ENCODE measurements at regions not wholly inside any gene's neighbourhood (a gene's known extent, or its start where the extent isn't known, plus 50 kb on each side); places are given as distances from the start of the nearest gene placed in this dataset.

DNA sequence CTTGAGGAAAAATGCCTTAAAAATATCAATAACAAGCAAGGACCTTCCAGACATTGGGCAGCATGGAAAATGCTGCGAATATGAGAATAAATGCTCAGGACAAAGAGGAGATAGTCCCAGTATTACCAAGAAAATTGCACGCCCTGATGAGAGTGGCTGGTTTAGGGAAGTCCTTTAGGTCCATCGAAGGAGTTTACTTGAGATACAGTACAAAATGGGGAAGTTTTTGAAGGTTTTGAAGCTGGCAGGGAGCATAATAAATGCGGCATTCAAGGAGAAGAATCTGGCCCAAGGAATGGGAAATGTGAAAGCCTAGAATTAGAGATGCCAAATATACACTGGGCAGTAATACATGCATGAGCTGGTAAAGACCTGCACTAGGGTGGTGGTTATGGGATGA, 90.2 kb upstream of the SPATS2L start:
- 95% methylated on average over 4 of the region's 4 CpGs for WGBS
- Histone ChIP-seq H3K4me3 (ENCODE audit: low read length) (no peak overlapping the region), H3K9ac (ENCODE audit: low read depth, low read length) (no peak overlapping the region), H3K36me3 (ENCODE audit: insufficient read depth, low read length) (no peaks in the 10 kb centered on the region), H3K27ac (ENCODE audit: low read depth, low read length) (no peak overlapping the region), H3K9me3 (ENCODE audit: insufficient read depth, low read depth, low read length) (no peaks in the 10 kb centered on the region), H3K4me1 (ENCODE audit: insufficient read depth, low read length) (peaks cover 40% of the 10 kb centered on the region), H3K27me3 (ENCODE audit: insufficient read depth, low read length) (no peaks in the 10 kb centered on the region)

DNA sequence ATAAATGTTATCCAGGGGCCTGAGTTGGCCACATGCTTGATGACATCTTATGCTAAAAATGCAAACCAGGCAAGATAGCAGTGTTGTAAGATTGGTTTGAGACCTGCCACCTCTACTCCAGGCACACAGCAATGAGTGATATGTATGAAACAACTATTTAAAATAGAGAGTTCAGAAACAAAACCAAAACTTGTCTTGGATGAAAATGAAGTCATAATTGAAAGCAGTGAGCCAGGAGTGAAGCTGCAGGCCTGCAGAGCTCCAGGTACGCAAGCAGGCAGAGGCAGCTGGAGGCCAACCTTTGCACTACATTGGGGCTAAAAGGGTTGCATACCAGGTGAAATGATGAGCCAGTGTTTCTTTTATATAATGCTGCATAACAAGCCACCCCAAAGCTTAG, 89.2 kb upstream of the SPATS2L start:
- H3K4me1 ChIP-seq (ENCODE audit: insufficient read depth, low read length), result peaks cover 35% of the 10 kb centered on the region
- WGBS, result 86% methylated on average over 1 of the region's 1 CpG

DNA sequence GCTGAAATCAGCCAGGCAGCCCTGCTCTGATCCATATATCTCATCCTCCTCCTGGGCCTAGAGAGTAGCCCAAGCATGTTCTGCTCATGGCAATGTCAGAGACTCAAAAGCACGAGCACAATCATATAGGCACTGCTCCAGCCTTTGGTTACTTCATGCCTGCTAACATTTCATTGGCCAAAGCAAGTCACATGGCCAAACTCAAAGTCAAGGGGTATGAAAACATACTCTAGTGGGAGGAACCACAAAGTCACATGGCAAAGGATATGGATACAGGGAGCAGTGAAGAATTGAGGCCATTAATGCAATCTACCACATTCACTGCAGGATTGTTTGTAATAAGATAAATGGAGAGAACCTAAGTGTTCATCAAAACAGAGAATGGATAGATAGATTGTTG, 87.8 kb upstream of the SPATS2L start:
- no peak overlapping the region for H3K27ac ChIP-seq (ENCODE audit: low read depth, low read length)
- WGBS, result 100% methylated on average over 1 of the region's 1 CpG
- H3K9ac ChIP-seq (ENCODE audit: low read depth, low read length), result no peak overlapping the region
- no peaks in the 10 kb centered on the region for H3K36me3 ChIP-seq (ENCODE audit: insufficient read depth, low read length)
- no peak overlapping the region for H3K4me3 ChIP-seq (ENCODE audit: low read length)
- peaks cover 29% of the 10 kb centered on the region for H3K4me1 ChIP-seq (ENCODE audit: insufficient read depth, low read length)
- H3K9me3 ChIP-seq (ENCODE audit: insufficient read depth, low read depth, low read length), result no peaks in the 10 kb centered on the region
- H3K27me3 ChIP-seq (ENCODE audit: insufficient read depth, low read length), result no peaks in the 10 kb centered on the region

More for the DNA sequence above, 89.2 kb upstream of the SPATS2L start:
- Histone ChIP-seq H3K27me3 (ENCODE audit: insufficient read depth, low read length) (no peaks in the 10 kb centered on the region), H3K9me3 (ENCODE audit: insufficient read depth, low read depth, low read length) (no peaks in the 10 kb centered on the region), H3K4me3 (ENCODE audit: low read length) (no peak overlapping the region), H3K9ac (ENCODE audit: low read depth, low read length) (no peak overlapping the region), H3K27ac (ENCODE audit: low read depth, low read length) (no peak overlapping the region), H3K36me3 (ENCODE audit: insufficient read depth, low read length) (no peaks in the 10 kb centered on the region)

DNA sequence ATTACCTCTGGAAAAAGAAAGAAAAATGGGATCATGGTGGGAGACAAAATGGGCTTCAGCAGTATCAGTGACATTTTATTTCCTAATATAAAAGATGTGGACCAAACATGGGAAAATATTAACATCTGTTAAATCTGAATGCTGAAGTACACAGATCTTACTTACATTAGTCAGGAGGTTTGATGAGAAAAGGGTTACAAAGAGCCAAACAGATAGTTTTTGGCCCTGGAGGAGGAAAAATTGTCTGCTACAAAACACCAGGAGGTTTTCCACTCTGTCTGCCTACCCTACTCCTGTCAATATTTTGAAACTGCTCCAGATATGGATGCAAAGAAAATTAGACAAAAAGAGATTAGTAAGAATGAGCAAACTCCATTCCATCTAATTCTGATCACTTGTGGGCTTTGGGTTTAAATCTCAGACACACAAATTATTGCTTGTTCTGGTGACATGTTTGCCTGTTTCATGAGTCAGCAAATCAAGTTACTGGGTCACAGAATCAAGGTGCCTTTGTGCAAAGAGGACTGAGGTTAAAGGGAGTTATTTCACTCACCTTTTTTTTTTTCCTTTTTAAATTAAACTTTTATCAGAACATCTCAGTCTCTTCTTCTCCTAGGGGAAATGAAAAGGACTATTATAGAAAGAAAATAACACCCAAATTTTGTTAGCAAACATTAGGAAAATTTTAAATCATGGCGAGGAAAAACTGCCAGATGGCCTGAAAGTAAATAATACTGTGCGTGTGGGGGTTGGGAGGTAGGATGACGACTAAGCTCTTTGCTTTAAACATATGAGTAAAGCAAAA, 87.0 kb upstream of the SPATS2L start:
- WGBS, result 70% methylated on average over 3 of the region's 3 CpGs
- Histone ChIP-seq H3K27ac (ENCODE audit: low read depth, low read length) (peak overlapping the region; percentile 50), H3K36me3 (ENCODE audit: insufficient read depth, low read length) (no peaks in the 10 kb centered on the region), H3K27me3 (ENCODE audit: insufficient read depth, low read length) (no peaks in the 10 kb centered on the region), H3K4me1 (ENCODE audit: insufficient read depth, low read length) (peaks cover 26% of the 10 kb centered on the region), H3K4me3 (ENCODE audit: low read length) (no peak overlapping the region), H3K9ac (ENCODE audit: low read depth, low read length) (0 out of 2 replicates have a peak overlapping the region, but pooled peaks have one; percentile 18), H3K9me3 (ENCODE audit: insufficient read depth, low read depth, low read length) (no peaks in the 10 kb centered on the region)

DNA sequence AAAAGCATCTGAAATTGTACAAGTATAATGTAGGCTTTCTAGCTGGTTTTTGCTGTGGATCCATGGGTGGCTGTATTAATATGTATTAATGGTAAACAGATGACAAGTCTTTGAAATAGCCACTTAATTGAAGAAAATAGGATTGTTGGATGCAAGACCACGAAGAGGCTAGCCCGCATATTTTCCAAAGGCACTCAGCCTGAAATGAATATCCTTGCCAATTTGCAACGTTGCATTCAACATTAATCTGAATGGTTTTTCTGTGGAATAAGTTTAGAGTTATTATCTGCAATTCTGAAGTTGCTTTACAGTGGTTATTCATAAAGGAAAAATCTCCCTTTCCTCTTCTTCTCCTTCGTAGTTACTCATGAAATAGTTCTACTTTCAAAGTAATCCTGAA, 86.2 kb upstream of the SPATS2L start:
- H3K9me3 ChIP-seq (ENCODE audit: insufficient read depth, low read depth, low read length), result no peaks in the 10 kb centered on the region
- WGBS, result 81% methylated on average over 4 of the region's 4 CpGs
- H3K27me3 ChIP-seq (ENCODE audit: insufficient read depth, low read length), result no peaks in the 10 kb centered on the region
- H3K36me3 ChIP-seq (ENCODE audit: insufficient read depth, low read length), result no peaks in the 10 kb centered on the region
- H3K4me1 ChIP-seq (ENCODE audit: insufficient read depth, low read length), result peaks cover 19% of the 10 kb centered on the region
- H3K4me3 ChIP-seq (ENCODE audit: low read length), result no peak overlapping the region
- H3K27ac ChIP-seq (ENCODE audit: low read depth, low read length), result peak overlapping the region; percentile 2; the same call in 1 of the 2 replicates
- no peak overlapping the region for H3K9ac ChIP-seq (ENCODE audit: low read depth, low read length)

DNA sequence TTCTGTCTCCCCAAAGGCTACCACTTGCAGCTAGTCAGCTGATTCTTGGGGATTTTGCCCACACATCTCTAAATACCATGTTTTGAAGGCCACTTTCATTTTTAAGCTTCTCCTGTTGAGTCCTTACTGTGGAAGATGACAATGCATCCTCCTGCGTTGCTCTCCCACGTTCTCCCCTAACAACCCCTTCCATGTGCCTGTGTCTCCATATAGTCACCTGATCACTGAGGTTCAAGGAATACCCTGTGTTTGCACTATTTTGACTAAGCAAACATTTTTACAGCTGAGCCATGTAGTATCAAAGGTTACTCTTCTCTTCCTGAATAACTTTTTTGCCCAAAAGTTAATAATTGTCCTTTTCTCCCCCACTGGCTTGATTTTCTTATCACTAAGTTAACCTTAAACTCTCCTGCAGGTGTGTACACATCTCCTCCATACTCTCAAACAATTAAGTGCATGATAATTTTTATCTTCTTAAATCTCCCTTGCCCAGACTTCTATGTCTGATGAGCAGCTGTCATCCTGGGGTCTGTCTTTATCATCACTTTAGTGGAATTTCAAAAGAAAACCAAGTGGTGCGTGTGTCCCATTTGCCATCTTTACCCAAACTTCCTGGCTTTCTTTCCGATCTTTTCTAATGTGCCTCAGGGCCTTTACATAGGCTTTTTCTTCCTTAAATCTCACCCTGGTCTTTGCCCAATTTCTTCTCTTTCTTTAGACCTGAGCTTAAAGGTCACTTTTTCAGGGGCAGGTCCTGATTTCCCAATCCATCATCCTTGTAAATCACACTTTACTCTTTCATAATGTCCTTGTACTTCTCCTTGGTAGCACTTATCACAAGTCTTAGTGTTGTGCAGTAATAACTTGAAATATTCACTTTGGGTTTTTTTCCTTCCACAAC, 85.2 kb upstream of the SPATS2L start:
- Histone ChIP-seq H3K27me3 (ENCODE audit: insufficient read depth, low read length) (no peaks in the 10 kb centered on the region), H3K4me1 (ENCODE audit: insufficient read depth, low read length) (peaks cover 19% of the 10 kb centered on the region), H3K9ac (ENCODE audit: low read depth, low read length) (no peak overlapping the region), H3K9me3 (ENCODE audit: insufficient read depth, low read depth, low read length) (no peaks in the 10 kb centered on the region), H3K36me3 (ENCODE audit: insufficient read depth, low read length) (no peaks in the 10 kb centered on the region), H3K4me3 (ENCODE audit: low read length) (no peak overlapping the region), H3K27ac (ENCODE audit: low read depth, low read length) (no peak overlapping the region)
- 83% methylated on average over 4 of the region's 4 CpGs for WGBS

DNA sequence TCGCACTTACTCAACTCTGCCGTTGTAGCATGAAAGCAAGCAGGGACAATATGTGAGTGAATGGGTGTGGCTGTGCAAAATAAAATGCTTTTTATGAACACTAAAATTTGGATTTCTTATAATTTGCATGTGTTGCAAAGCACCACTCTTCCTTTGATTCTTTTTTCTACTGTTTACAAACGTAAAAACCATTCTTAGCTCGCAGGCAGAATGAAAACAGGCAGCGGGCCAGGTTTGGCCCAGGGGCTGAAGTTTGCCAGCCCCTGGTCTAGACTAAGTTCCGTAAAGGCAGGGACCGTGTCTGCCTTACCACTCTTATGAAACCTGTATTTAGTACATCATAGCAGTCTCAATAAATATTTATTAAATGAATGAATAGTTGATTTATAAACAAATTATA, 83.7 kb upstream of the SPATS2L start:
- Histone ChIP-seq H3K27me3 (ENCODE audit: insufficient read depth, low read length) (no peaks in the 10 kb centered on the region), H3K4me3 (ENCODE audit: low read length) (no peak overlapping the region), H3K9me3 (ENCODE audit: insufficient read depth, low read depth, low read length) (no peaks in the 10 kb centered on the region), H3K36me3 (ENCODE audit: insufficient read depth, low read length) (no peaks in the 10 kb centered on the region), H3K4me1 (ENCODE audit: insufficient read depth, low read length) (peaks cover 19% of the 10 kb centered on the region), H3K9ac (ENCODE audit: low read depth, low read length) (no peak overlapping the region), H3K27ac (ENCODE audit: low read depth, low read length) (no peak overlapping the region)
- 80% methylated on average over 6 of the region's 7 CpGs for WGBS

DNA sequence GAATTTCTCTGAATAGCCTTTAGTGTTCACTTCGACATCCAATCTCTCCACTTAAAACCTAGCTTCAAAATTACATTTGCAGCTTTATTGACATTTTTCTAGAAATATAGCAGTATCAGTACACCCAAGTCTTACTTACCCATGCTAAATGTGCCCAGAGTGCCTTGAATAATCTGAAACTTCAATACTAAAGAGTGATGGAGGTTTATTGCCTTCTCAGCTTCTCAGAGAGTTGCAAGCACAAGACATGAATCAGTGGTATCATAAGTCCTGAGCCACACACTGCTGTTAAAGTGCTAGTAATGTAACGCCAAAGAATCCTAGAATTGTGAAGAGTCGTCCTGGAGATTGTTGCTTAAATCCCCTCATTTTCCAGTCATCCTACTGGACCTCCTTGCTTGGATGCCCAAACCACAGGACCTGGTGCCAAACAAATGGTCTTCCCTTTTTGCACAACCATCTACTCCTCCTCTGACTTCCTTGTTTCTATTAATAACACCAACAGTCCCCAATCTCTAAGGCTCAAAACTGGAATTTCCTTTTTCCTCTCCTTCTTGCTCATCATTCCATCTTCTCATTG, 83.2 kb upstream of the SPATS2L start:
- H3K27me3 ChIP-seq (ENCODE audit: insufficient read depth, low read length), result no peaks in the 10 kb centered on the region
- H3K27ac ChIP-seq (ENCODE audit: low read depth, low read length), result no peak overlapping the region
- 96% methylated on average over 3 of the region's 3 CpGs for WGBS
- H3K4me1 ChIP-seq (ENCODE audit: insufficient read depth, low read length), result peaks cover 19% of the 10 kb centered on the region
- no peaks in the 10 kb centered on the region for H3K36me3 ChIP-seq (ENCODE audit: insufficient read depth, low read length)
- no peaks in the 10 kb centered on the region for H3K9me3 ChIP-seq (ENCODE audit: insufficient read depth, low read depth, low read length)
- H3K9ac ChIP-seq (ENCODE audit: low read depth, low read length), result no peak overlapping the region
- no peak overlapping the region for H3K4me3 ChIP-seq (ENCODE audit: low read length)

DNA sequence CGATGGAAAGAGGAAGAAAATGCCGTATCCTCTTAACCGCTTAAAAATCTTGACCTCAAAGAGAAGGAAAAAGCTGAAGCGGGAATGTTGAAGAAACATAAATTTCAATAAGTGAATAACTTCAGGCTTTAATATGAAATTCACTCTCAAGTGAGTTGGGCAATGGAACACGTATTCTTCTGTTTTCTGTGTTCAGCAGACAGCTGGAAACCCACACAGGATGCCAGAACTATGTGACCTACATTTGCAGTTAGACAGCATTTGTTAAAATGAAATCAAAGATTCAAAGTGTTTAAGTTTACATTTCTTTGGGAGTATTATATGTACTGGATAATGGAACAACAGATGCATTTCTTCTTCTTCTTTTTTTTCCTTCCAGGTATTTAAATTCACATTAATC, 80.5 kb upstream of the SPATS2L start:
- no peak overlapping the region for H3K4me3 ChIP-seq (ENCODE audit: low read length)

DNA sequence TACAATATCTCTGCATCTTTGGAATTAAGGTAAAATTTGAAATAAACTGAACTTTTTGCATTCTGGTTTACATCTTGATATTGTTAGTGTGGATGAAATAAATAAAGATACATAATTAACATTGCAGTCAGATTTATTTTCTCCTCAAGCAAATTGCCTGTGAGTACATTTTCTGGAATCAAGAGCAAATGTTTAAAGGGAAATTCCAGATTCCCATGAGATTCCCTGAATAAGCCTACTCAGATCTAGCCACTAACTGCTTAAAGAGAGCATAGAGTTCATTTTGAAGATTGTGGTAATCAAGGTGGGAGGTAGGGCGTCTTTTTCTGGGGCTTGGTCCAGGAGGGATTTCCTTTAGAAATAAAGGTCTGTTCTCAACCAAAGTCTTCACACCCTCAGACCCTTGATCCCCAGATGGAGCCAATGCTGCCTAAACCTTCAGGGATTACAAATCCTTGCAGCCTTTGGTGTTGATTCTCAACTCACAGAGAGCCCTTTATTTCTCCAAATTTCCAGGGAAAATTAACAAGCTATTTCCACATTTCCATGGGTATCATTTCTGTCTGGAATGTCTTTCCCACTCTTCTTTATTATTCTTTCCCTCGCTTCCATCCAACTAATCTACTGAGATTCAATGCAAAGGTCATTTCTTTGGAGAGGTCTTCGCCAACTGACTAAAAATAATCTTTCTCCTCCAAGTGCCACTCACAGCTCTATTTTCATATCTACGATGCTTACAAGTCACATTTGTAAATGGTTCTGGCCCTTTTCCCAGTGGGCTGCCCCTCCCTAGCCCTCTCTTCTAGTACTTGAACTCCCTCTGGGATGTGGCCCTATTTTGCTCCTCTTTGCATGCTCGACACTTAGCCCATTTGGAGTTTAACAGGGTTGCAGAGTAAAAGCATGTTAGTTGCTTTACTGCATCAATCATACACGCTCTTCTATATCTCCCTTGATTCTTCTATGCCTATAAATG, 79.8 kb upstream of the SPATS2L start:
- Histone ChIP-seq H3K4me3 (ENCODE audit: low read length) (no peak overlapping the region), H3K9me3 (ENCODE audit: insufficient read depth, low read depth, low read length) (no peaks in the 10 kb centered on the region), H3K9ac (ENCODE audit: low read depth, low read length) (no peak overlapping the region), H3K27me3 (ENCODE audit: insufficient read depth, low read length) (no peaks in the 10 kb centered on the region), H3K4me1 (ENCODE audit: insufficient read depth, low read length) (no peaks in the 10 kb centered on the region; the same call in 1 of the 2 replicates), H3K36me3 (ENCODE audit: insufficient read depth, low read length) (no peaks in the 10 kb centered on the region), H3K27ac (ENCODE audit: low read depth, low read length) (no peak overlapping the region)
- WGBS, result 95% methylated on average over 5 of the region's 6 CpGs

More for the DNA sequence above, 80.5 kb upstream of the SPATS2L start:
- no peaks in the 10 kb centered on the region; the same call in 1 of the 2 replicates for H3K4me1 ChIP-seq (ENCODE audit: insufficient read depth, low read length)
- no peaks in the 10 kb centered on the region for H3K9me3 ChIP-seq (ENCODE audit: insufficient read depth, low read depth, low read length)
- H3K27ac ChIP-seq (ENCODE audit: low read depth, low read length), result no peak overlapping the region
- no peaks in the 10 kb centered on the region for H3K36me3 ChIP-seq (ENCODE audit: insufficient read depth, low read length)
- no peaks in the 10 kb centered on the region for H3K27me3 ChIP-seq (ENCODE audit: insufficient read depth, low read length)
- H3K9ac ChIP-seq (ENCODE audit: low read depth, low read length), result no peak overlapping the region
- WGBS, result 91% methylated on average over 5 of the region's 5 CpGs

All from HUES64 (cell line).